A549 (cell line): ENCODE measurements at regions not wholly inside any gene's neighbourhood (a gene's known extent, or its start where the extent isn't known, plus 50 kb on each side); places are given as distances from the start of the nearest gene placed in this dataset.
"Not testable (repeated sequence)": the region's sequence is repeated elsewhere in the genome, so short reads cannot be mapped to it uniquely, and the experiment has no call there.

ENCODE experiments used
- ATAC-seq, 2 experiments: fragments of 200-7000 bp in 1 of 2; fragments of >200 bp in 1 of 2; cut with Nextera tagmentation in 1 of 2; cut with Tn5 transposase in 1 of 2; 3 replicates each; pipeline versions ENCODE4 v1.8.0 to v1.9.1; 2018 to 2020; ENCODE audit warnings: mild to moderate bottlenecking in 1 of 2, moderate library complexity in 1 of 2
- CTCF ChIA-PET: fragments of 300-600 bp; sonication (Branson Sonifier 250); formaldehyde crosslinking; extraction: SDS; loops from one replicate; lab custom pipeline; 2021; ENCODE audit warnings: antibody characterized with exemption, inconsistent platforms; lab: Yijun Ruan, JAX
- POLR2A ChIA-PET: fragments of 350-600 bp; formaldehyde crosslinking; extraction: SDS; loops from one replicate; lab custom pipeline; 2021; ENCODE audit warnings: antibody characterized with exemption, inconsistent platforms; lab: Yijun Ruan, JAX
- DNase-seq, 2 experiments: peaks; one replicate each; pipeline versions ENCODE4 v3.0.0 to v3.0.0-alpha.2; 2011 to 2016; ENCODE audit warnings: low read depth in 1 of 2, low spot score in 1 of 2
- FAIRE-seq: peaks from 2 replicates; lab custom pipeline; 2011; peaks lifted over from hg19 to GRCh38; lab: Jason Lieb, UNC
- H3K27ac ChIP-seq, 2 experiments: fragments of >200 bp; sonication (Bioruptor Twin); formaldehyde crosslinking; 3 replicates each; pipeline ENCODE4 v1.5.1; 2016 to 2017
- H3K4me1 ChIP-seq: fragments of >200 bp; sonication (Bioruptor Twin); formaldehyde crosslinking; 3 replicates; pipeline ENCODE4 v1.6.1; 2016
- H3K4me2 ChIP-seq: fragments of >200 bp; sonication (Bioruptor Twin); formaldehyde crosslinking; 3 replicates; pipeline ENCODE4 v1.6.1; 2016
- H3K4me3 ChIP-seq: fragments of >200 bp; sonication (Bioruptor Twin); formaldehyde crosslinking; 3 replicates; pipeline ENCODE4 v1.5.1; 2016
- H3K9me3 ChIP-seq: fragments of >200 bp; sonication (Bioruptor Twin); formaldehyde crosslinking; 3 replicates; pipeline ENCODE4 v1.6.1; 2016
- BHLHE40 ChIP-seq: IDR thresholded peaks from 2 replicates; pipeline ENCODE4 v1.6.1; 2012; ENCODE audit warnings: low read depth, low read length, inconsistent platforms
- CBX2 ChIP-seq: fragments of 200-600 bp; sonication (generic); IDR thresholded peaks from 2 replicates; pipeline ENCODE4 v1.6.1; 2016; ENCODE audit warnings: low read depth, mild to moderate bottlenecking, borderline replicate concordance
- CBX8 ChIP-seq: fragments of 200-600 bp; sonication (generic); IDR thresholded peaks from 2 replicates; pipeline ENCODE4 v1.6.1; 2016
- CEBPB ChIP-seq, 2 experiments: fragments of >200 bp in 1 of 2; sonication (Bioruptor Twin) in 1 of 2; formaldehyde crosslinking in 1 of 2; IDR thresholded peaks; 2 replicates each; pipeline ENCODE4 v1.6.1; 2012 to 2016
- CHD4 ChIP-seq: fragments of 200-600 bp; sonication (generic); IDR thresholded peaks from 2 replicates; pipeline ENCODE4 v1.6.1; 2016; ENCODE audit warnings: antibody characterized with exemption, mild to moderate bottlenecking, borderline replicate concordance
- EHF ChIP-seq: fragments of 250-450 bp; sonication (Bioruptor Pico); IDR thresholded peaks from 2 replicates; pipeline ENCODE4 v1.5.0; 2020; ENCODE audit warnings: mild to moderate bottlenecking
- FOSB ChIP-seq: fragments of 250-450 bp; sonication (Bioruptor Pico); IDR thresholded peaks from 2 replicates; pipeline ENCODE4 v1.5.0; 2020; ENCODE audit warnings: mild to moderate bottlenecking, moderate library complexity
- FOSL2 ChIP-seq, 2 experiments: fragments of 450-650 bp in 1 of 2; fragments of >200 bp in 1 of 2; sonication (Bioruptor Twin) in 1 of 2; formaldehyde crosslinking; IDR thresholded peaks; 2 replicates each; pipeline versions ENCODE4 v1.5.0 to v1.6.1; 2016 to 2020; ENCODE audit warnings: mild to moderate bottlenecking in 1 of 2, moderate library complexity in 1 of 2
- HDAC2 ChIP-seq: fragments of 200-600 bp; sonication (generic); IDR thresholded peaks from 2 replicates; pipeline ENCODE4 v1.6.1; 2016
- HOXB13 ChIP-seq: fragments of 250-450 bp; sonication (Bioruptor Pico); IDR thresholded peaks from 2 replicates; pipeline ENCODE4 v1.5.0; 2020; ENCODE audit warnings: low read depth, mild to moderate bottlenecking, moderate library complexity
- KDM1A ChIP-seq: fragments of 200-600 bp; sonication (generic); IDR thresholded peaks from 2 replicates; pipeline ENCODE4 v1.6.1; 2016; ENCODE audit warnings: low read depth, mild to moderate bottlenecking
- MAZ ChIP-seq: fragments of 150-350 bp; IDR thresholded peaks from 2 replicates; pipeline ENCODE4 v1.6.1; 2014; ENCODE audit warnings: antibody characterized with exemption, low read depth, low read length, borderline replicate concordance
- NFE2L2 ChIP-seq: fragments of 150-350 bp; conservative IDR thresholded peaks from 2 replicates; pipeline ENCODE4 v1.6.1; 2014; ENCODE audit warnings: low read length
- PBX3 ChIP-seq: IDR thresholded peaks from 2 replicates; pipeline ENCODE4 v1.6.1; 2012
- PHF8 ChIP-seq: fragments of 200-600 bp; sonication (generic); IDR thresholded peaks from 2 replicates; pipeline ENCODE4 v1.6.1; 2016; ENCODE audit warnings: low read depth, mild to moderate bottlenecking, antibody characterized with exemption, moderate library complexity, borderline replicate concordance
- POLR2A ChIP-seq: IDR thresholded peaks from 2 replicates; pipeline ENCODE4 v1.6.1; 2012; ENCODE audit warnings: mild to moderate bottlenecking, low read length
- RCOR1 ChIP-seq: fragments of 150-350 bp; IDR thresholded peaks from 2 replicates; pipeline ENCODE4 v1.6.1; 2014; ENCODE audit warnings: antibody characterized with exemption, low read length, low read depth
- RFX5 ChIP-seq: fragments of 450-650 bp; IDR thresholded peaks from 2 replicates; pipeline ENCODE4 v1.7.1; 2014; ENCODE audit warnings: antibody characterized with exemption, mild to moderate bottlenecking, moderate library complexity
- RNF2 ChIP-seq: fragments of 200-600 bp; sonication (generic); IDR thresholded peaks from 2 replicates; pipeline ENCODE4 v1.6.1; 2016; ENCODE audit warnings: low read depth, mild to moderate bottlenecking, antibody characterized with exemption, moderate library complexity, borderline replicate concordance
- SMC3 ChIP-seq: fragments of >200 bp; sonication (Bioruptor Twin); formaldehyde crosslinking; IDR thresholded peaks from 3 replicates; pipeline ENCODE4 v1.6.1; 2018; ENCODE audit warnings: inconsistent platforms
- TP53 ChIP-seq: fragments of 250-450 bp; sonication (Bioruptor Pico); IDR thresholded peaks from 2 replicates; pipeline ENCODE4 v1.5.0; 2021; ENCODE audit warnings: mild to moderate bottlenecking, moderate library complexity
- WGBS: methylation state at CpG from one replicate; pipeline ENCODE4 v1.1.6; 2017; ENCODE audit errors: missing lambda C conversion rate; 5-methylcytosine and 5-hydroxymethylcytosine counted together
- TF ChIP-seq, protein P1 (sequence below): IDR thresholded peaks from 2 replicates; pipeline ENCODE4 v1.6.1; 2012; ENCODE audit warnings: low read depth, borderline replicate concordance
- TF ChIP-seq, protein P2 (sequence below): fragments of 250-450 bp; sonication (Bioruptor Pico); IDR thresholded peaks from 2 replicates; pipeline ENCODE4 v1.5.0; 2021; ENCODE audit warnings: mild to moderate bottlenecking, moderate library complexity, borderline replicate concordance

DNA sequence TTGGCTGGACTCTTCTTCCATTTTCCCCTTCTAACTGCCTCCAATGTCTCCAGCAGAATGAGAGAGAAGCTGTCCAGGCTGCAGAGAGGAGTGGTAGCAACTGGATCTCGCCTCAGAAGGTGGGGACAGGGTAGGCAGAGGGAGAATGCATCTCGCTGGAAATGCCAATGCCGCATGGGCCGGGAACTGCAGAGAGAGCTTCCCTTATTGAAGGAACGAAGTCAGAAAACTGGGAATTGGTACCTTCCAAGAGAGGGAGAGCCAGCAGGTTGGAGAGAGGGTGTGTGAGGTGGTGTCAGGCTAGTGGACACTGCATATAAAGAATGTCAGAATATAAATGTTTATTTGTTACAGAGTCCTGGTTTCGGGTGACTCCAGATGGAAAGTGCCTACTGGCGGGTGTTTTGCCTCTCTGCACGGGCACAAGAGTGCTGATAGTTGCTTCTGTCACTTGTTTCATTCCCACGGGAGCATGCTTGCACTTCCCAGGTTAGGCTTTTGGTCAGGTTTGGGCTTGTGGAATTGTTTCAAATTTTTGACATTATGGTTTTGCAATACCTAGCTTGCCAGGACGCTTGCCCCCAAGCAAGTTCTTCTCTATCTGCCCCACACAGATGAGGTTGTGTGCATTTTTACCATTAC, 156.8 kb upstream of the STS start:
- Histone ChIP-seq H3K9me3 (no peaks in the 10 kb centered on the region), H3K4me1 (no peaks in the 10 kb centered on the region), H3K4me2 (no peak overlapping the region), H3K27ac (no peak overlapping the region), H3K4me3 (no peak overlapping the region)
- 29% methylated on average over 10 of the region's 10 CpGs for WGBS
- no peak for FAIRE-seq
- TF ChIP-seq PHF8 (no peak), CBX8 (no peak), MAZ (no peak), PBX3 (no peak), CEBPB (IDR thresholded peaks at IDR 0.05) (no peak), EHF (CRISPR knock-in tag) (no peak), NFE2L2 (no peak), FOSL2 (IDR thresholded peaks at IDR 0.05) (no peak), FOSL2 (CRISPR knock-in tag; IDR thresholded peaks at IDR 0.05) (no peak), KDM1A (no peak), CHD4 (no peak), SMC3 (no peak), BHLHE40 (no peak), RFX5 (no peak), RCOR1 (no peak), FOSB (CRISPR knock-in tag) (no peak)
- TF ChIP-seq, protein P1, sequence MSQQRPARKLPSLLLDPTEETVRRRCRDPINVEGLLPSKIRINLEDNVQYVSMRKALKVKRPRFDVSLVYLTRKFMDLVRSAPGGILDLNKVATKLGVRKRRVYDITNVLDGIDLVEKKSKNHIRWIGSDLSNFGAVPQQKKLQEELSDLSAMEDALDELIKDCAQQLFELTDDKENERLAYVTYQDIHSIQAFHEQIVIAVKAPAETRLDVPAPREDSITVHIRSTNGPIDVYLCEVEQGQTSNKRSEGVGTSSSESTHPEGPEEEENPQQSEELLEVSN = no peak
- ATAC-seq = no peak
- ChIA-PET CTCF (no interaction called here), POLR2A (no interaction called here)
- DNase-seq = no peak

- H3K4me2 ChIP-seq = no peak overlapping the region
- CTCF ChIA-PET = no interaction called here
Measured at GRCh38 chrX:6989858-6990257, 157.7 kb upstream of the STS start.

GRCh38 chrX:6988694-6989093, 158.8 kb upstream of the STS start:
- WGBS = 50% methylated on average over 2 of the region's 2 CpGs
- DNase-seq, H3K4me2 ChIP-seq, H3K4me3 ChIP-seq, CTCF ChIA-PET, POLR2A ChIA-PET, H3K27ac ChIP-seq, H3K4me1 ChIP-seq, H3K9me3 ChIP-seq, FAIRE-seq, ATAC-seq: not testable (repeated sequence)

More at GRCh38 chrX:6989858-6990257, 157.7 kb upstream of the STS start:
- POLR2A ChIA-PET = no interaction called here
- no peak overlapping the region for H3K4me3 ChIP-seq
- WGBS = 54% methylated on average over 6 of the region's 6 CpGs
- TF ChIP-seq CBX2 (no peak), RNF2 (no peak), HDAC2 (no peak), PBX3 (no peak), HOXB13 (CRISPR knock-in tag) (no peak), CHD4 (no peak), POLR2A (no peak), TP53 (CRISPR knock-in tag) (no peak)
- TF ChIP-seq, protein P2, sequence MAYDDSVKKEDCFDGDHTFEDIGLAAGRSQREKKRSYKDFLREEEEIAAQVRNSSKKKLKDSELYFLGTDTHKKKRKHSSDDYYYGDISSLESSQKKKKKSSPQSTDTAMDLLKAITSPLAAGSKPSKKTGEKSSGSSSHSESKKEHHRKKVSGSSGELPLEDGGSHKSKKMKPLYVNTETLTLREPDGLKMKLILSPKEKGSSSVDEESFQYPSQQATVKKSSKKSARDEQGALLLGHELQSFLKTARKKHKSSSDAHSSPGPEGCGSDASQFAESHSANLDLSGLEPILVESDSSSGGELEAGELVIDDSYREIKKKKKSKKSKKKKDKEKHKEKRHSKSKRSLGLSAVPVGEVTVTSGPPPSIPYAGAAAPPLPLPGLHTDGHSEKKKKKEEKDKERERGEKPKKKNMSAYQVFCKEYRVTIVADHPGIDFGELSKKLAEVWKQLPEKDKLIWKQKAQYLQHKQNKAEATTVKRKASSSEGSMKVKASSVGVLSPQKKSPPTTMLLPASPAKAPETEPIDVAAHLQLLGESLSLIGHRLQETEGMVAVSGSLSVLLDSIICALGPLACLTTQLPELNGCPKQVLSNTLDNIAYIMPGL = no peak
- TF ChIP-seq, all 56 proteins: peak for 0
- H3K9me3 ChIP-seq = no peaks in the 10 kb centered on the region
- ATAC-seq = no peak
- H3K27ac ChIP-seq = no peak overlapping the region
- FAIRE-seq = no peak
- no peaks in the 10 kb centered on the region for H3K4me1 ChIP-seq
- no peak for DNase-seq
